WTC11 (cell line): ENCODE measurements at regions not wholly inside any gene's neighbourhood (a gene's known extent, or its start where the extent isn't known, plus 50 kb on each side); places are given as distances from the start of the nearest gene placed in this dataset.
A peak's percentile ranks its signal among the peaks of the same experiment; 100 is the strongest.

Experiments
- ATAC-seq: fragments of 200-7000 bp; cut with Tn5 transposase; 2 replicates; pipeline ENCODE4 v1.10.0; 2021; ENCODE audit warnings: mild to moderate bottlenecking, moderate library complexity
- CTCF ChIA-PET: fragments of 300-600 bp; sonication (Branson Sonifier 250); formaldehyde crosslinking; loops from one replicate; lab custom pipeline; 2021; ENCODE audit warnings: antibody characterized with exemption; lab: Charles Lee
- POLR2A ChIA-PET: fragments of 350-600 bp; sonication (Branson Sonifier 250); formaldehyde crosslinking; loops from one replicate; lab custom pipeline; 2021; ENCODE audit warnings: antibody characterized with exemption; lab: Charles Lee
- DNase-seq: peaks from one replicate; pipeline ENCODE4 v3.0.0; 2021; ENCODE audit warnings: low spot score
- H3K27ac Mint-ChIP-seq: 2 replicates; pipeline ENCODE4 v1.8.0; 2021; ENCODE audit warnings: mixed read lengths
- H3K27me3 Mint-ChIP-seq: 2 replicates; pipeline ENCODE4 v1.8.0; 2021; ENCODE audit warnings: low read depth, mild to moderate bottlenecking, moderate library complexity, mixed read lengths
- H3K36me3 Mint-ChIP-seq: 2 replicates; pipeline ENCODE4 v1.8.0; 2021; ENCODE audit warnings: mixed read lengths
- H3K4me1 Mint-ChIP-seq: 2 replicates; pipeline ENCODE4 v1.8.0; 2022; ENCODE audit warnings: mixed read lengths
- H3K4me3 Mint-ChIP-seq: 2 replicates; pipeline ENCODE4 v1.8.0; 2021; ENCODE audit warnings: mild to moderate bottlenecking, moderate library complexity, mixed read lengths
- H3K9me3 Mint-ChIP-seq: 2 replicates; pipeline ENCODE4 v1.8.0; 2021; ENCODE audit warnings: mixed read lengths
- AFF4 ChIP-seq: sonication (generic); formaldehyde crosslinking; IDR thresholded peaks from 2 replicates; pipeline ENCODE4 v1.8.1; 2023; ENCODE audit warnings: mild to moderate bottlenecking, missing genetic modification reagents, borderline replicate concordance
- FOXK1 ChIP-seq: sonication (generic); formaldehyde crosslinking; IDR thresholded peaks from 2 replicates; pipeline ENCODE4 v1.8.0; 2022; ENCODE audit warnings: mild to moderate bottlenecking, moderate library complexity, missing genetic modification reagents
- MLX ChIP-seq: sonication (generic); formaldehyde crosslinking; IDR thresholded peaks from 2 replicates; pipeline ENCODE4 v1.8.1; 2023; ENCODE audit warnings: mild to moderate bottlenecking, missing genetic modification reagents, moderate library complexity
- MXD4 ChIP-seq: fragments of 250-450 bp; sonication (Bioruptor Pico); IDR thresholded peaks from 2 replicates; pipeline ENCODE4 v1.8.0; 2021; ENCODE audit warnings: mild to moderate bottlenecking, moderate library complexity, borderline replicate concordance
- NFATC4 ChIP-seq: fragments of 250-450 bp; sonication (Bioruptor Pico); IDR thresholded peaks from 2 replicates; pipeline ENCODE4 v1.9.0; 2021; ENCODE audit warnings: mild to moderate bottlenecking
- NFE2L1 ChIP-seq: sonication (generic); formaldehyde crosslinking; IDR thresholded peaks from 2 replicates; pipeline ENCODE4 v1.8.1; 2023; ENCODE audit warnings: missing genetic modification reagents
- TP53 ChIP-seq: sonication (generic); formaldehyde crosslinking; IDR thresholded peaks from 2 replicates; pipeline ENCODE4 v1.8.1; 2023; ENCODE audit warnings: mild to moderate bottlenecking, missing genetic modification reagents
- ZNF121 ChIP-seq: sonication (generic); formaldehyde crosslinking; IDR thresholded peaks from 2 replicates; pipeline ENCODE4 v1.8.0; 2023; ENCODE audit warnings: missing genetic modification reagents
- ZNF219 ChIP-seq: sonication (generic); formaldehyde crosslinking; IDR thresholded peaks from 2 replicates; pipeline ENCODE4 v1.8.0; 2023; ENCODE audit warnings: missing genetic modification reagents, mild to moderate bottlenecking, borderline replicate concordance
- ZNF281 ChIP-seq: sonication (generic); formaldehyde crosslinking; IDR thresholded peaks from 2 replicates; pipeline ENCODE4 v1.8.0; 2023; ENCODE audit warnings: mild to moderate bottlenecking, missing genetic modification reagents
- ZNF317 ChIP-seq: sonication (generic); formaldehyde crosslinking; IDR thresholded peaks from 2 replicates; pipeline ENCODE4 v1.8.1; 2023; ENCODE audit warnings: low read depth, mild to moderate bottlenecking, moderate library complexity, missing genetic modification reagents, borderline replicate concordance
- ZNF416 ChIP-seq: fragments of 250-450 bp; sonication (Bioruptor Pico); IDR thresholded peaks from 2 replicates; pipeline ENCODE4 v1.9.0; 2021; ENCODE audit warnings: mild to moderate bottlenecking, inconsistent platforms
- TF ChIP-seq, protein P1 (sequence below): sonication (generic); formaldehyde crosslinking; IDR thresholded peaks from 2 replicates; pipeline ENCODE4 v1.8.1; 2023; ENCODE audit warnings: mild to moderate bottlenecking, moderate library complexity, missing genetic modification reagents
- TF ChIP-seq, protein P2 (sequence below): sonication (generic); formaldehyde crosslinking; IDR thresholded peaks from 2 replicates; pipeline ENCODE4 v1.8.0; 2022; ENCODE audit warnings: mild to moderate bottlenecking, missing genetic modification reagents
- TF ChIP-seq, protein P3 (sequence below): fragments of 250-450 bp; sonication (Bioruptor Pico); IDR thresholded peaks from 2 replicates; pipeline ENCODE4 v1.9.0; 2021; ENCODE audit warnings: mild to moderate bottlenecking

DNA sequence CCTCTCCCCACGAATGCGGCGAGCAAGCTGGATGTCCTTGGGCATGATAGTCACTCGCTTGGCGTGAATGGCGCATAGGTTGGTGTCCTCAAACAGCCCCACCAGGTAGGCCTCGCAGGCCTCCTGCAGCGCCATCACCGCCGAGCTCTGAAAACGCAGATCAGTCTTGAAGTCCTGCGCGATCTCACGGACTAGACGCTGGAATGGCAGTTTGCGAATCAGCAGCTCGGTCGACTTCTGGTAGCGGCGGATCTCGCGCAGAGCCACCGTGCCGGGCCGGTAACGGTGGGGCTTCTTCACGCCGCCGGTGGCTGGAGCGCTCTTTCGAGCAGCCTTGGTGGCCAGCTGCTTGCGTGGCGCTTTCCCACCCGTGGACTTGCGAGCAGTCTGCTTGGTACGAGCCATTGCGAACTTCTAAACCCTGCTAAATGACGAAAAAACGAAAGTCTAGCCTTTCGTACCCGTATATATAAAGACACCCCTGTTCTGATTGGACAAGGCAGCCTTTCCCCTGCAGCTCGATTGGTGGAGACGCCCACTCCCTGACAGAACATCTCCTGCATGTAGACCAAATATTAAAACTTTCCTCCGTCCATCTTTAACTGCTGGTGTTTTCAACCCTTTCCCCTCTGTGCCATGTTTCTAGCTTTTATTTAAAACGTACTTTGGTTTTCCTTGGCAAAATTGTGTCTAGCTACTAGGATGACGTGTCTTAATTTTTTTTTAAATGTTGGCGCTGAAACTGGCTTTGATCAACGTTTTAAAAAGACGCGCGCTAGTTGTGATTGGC, 109.8 kb downstream of the HFE start (continued):
- TF ChIP-seq AFF4 (CRISPR knock-in tag) (no peak; the same call in 1 of the 2 replicates), ZNF317 (no peak), NFE2L1 (CRISPR knock-in tag) (0 out of 2 replicates have a peak, but pooled peaks have one; percentile 54), MXD4 (CRISPR knock-in tag) (no peak), TP53 (CRISPR knock-in tag) (no peak), FOXK1 (CRISPR knock-in tag) (peak; percentile 49; the same call in 1 of the 2 replicates), ZNF219 (CRISPR knock-in tag) (peak; percentile 80; the same call in 1 of the 2 replicates), NFATC4 (CRISPR knock-in tag) (peak; percentile 79; the same call in 1 of the 2 replicates), ZNF121 (CRISPR knock-in tag) (no peak), MLX (CRISPR knock-in tag) (peak; percentile 44; the same call in 1 of the 2 replicates)
- TF ChIP-seq, protein P1, sequence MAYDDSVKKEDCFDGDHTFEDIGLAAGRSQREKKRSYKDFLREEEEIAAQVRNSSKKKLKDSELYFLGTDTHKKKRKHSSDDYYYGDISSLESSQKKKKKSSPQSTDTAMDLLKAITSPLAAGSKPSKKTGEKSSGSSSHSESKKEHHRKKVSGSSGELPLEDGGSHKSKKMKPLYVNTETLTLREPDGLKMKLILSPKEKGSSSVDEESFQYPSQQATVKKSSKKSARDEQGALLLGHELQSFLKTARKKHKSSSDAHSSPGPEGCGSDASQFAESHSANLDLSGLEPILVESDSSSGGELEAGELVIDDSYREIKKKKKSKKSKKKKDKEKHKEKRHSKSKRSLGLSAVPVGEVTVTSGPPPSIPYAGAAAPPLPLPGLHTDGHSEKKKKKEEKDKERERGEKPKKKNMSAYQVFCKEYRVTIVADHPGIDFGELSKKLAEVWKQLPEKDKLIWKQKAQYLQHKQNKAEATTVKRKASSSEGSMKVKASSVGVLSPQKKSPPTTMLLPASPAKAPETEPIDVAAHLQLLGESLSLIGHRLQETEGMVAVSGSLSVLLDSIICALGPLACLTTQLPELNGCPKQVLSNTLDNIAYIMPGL (CRISPR knock-in tag): peak; percentile 68; the same call in 1 of the 2 replicates
- TF ChIP-seq, protein P2, sequence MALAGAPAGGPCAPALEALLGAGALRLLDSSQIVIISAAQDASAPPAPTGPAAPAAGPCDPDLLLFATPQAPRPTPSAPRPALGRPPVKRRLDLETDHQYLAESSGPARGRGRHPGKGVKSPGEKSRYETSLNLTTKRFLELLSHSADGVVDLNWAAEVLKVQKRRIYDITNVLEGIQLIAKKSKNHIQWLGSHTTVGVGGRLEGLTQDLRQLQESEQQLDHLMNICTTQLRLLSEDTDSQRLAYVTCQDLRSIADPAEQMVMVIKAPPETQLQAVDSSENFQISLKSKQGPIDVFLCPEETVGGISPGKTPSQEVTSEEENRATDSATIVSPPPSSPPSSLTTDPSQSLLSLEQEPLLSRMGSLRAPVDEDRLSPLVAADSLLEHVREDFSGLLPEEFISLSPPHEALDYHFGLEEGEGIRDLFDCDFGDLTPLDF (CRISPR knock-in tag): peak; percentile 74; the same call in 1 of the 2 replicates
- TF ChIP-seq, protein P3, sequence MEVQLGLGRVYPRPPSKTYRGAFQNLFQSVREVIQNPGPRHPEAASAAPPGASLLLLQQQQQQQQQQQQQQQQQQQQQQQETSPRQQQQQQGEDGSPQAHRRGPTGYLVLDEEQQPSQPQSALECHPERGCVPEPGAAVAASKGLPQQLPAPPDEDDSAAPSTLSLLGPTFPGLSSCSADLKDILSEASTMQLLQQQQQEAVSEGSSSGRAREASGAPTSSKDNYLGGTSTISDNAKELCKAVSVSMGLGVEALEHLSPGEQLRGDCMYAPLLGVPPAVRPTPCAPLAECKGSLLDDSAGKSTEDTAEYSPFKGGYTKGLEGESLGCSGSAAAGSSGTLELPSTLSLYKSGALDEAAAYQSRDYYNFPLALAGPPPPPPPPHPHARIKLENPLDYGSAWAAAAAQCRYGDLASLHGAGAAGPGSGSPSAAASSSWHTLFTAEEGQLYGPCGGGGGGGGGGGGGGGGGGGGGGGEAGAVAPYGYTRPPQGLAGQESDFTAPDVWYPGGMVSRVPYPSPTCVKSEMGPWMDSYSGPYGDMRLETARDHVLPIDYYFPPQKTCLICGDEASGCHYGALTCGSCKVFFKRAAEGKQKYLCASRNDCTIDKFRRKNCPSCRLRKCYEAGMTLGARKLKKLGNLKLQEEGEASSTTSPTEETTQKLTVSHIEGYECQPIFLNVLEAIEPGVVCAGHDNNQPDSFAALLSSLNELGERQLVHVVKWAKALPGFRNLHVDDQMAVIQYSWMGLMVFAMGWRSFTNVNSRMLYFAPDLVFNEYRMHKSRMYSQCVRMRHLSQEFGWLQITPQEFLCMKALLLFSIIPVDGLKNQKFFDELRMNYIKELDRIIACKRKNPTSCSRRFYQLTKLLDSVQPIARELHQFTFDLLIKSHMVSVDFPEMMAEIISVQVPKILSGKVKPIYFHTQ (CRISPR knock-in tag): peak; percentile 88
- TF ChIP-seq, all 79 proteins: peak for 32

DNA sequence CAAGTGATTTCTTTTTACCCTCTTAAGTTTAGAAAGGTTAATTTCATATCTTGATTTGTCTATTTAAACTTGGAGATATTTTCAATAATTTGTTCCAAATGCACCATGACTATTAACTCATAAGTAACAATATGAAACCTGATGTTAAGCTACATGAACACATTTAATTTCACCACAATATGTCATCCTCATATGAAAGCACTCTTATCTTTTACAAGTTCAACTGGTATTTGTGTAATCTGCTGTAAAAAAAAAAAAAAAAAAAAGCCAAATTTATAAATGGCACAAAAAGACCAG, 110.4 kb downstream of the HFE start:
- no peak for ATAC-seq
- POLR2A ChIA-PET: interaction anchor here (0.6 to 7.9 kb wide), 33 partner anchors 8 to 1696 kb away, joined by 3 to 471 read pairs (median 31); a partner anchor contains a TSS
- peaks cover 14% of the 10 kb centered on the region for H3K36me3 Mint-ChIP-seq
- DNase-seq: no peak
- peaks cover 40% of the 10 kb centered on the region for H3K4me1 Mint-ChIP-seq
- H3K27me3 Mint-ChIP-seq: no peaks in the 10 kb centered on the region
- H3K27ac Mint-ChIP-seq: peak overlapping the region; percentile 100
- no peaks in the 10 kb centered on the region for H3K9me3 Mint-ChIP-seq
- no peak for TF ChIP-seq ZNF281 (CRISPR knock-in tag)
- 0 out of 2 replicates have a peak, but pooled peaks have one; percentile 10 for TF ChIP-seq ZNF416 (CRISPR knock-in tag)
- TF ChIP-seq, all 79 proteins: peak for 1
- CTCF ChIA-PET: interaction anchor here (1.0 to 3.2 kb wide), 3 partner anchors 9 to 73 kb away, joined by 3 to 14 read pairs (median 3); a partner anchor contains a TSS
- H3K4me3 Mint-ChIP-seq: peak overlapping the region; percentile 99
